GM23338 (cell line): ENCODE measurements at regions not wholly inside any gene's neighbourhood (a gene's known extent, or its start where the extent isn't known, plus 50 kb on each side); places are given as distances from the start of the nearest gene placed in this dataset.

Experiments
- ATAC-seq: fragments of 200-7000 bp; cut with Tn5 transposase; 3 replicates; pipeline ENCODE4 v1.9.1; 2020
- DNase-seq: peaks from one replicate; pipeline ENCODE4 v3.0.0-alpha.2; 2015; ENCODE audit warnings: low spot score
- H2AFZ ChIP-seq: fragments of 200-600 bp; sonication (generic); 2 replicates; pipeline ENCODE4 v1.8.0; 2016; ENCODE audit warnings: antibody characterized with exemption, mild to moderate bottlenecking, moderate library complexity
- H3F3A ChIP-seq: fragments of 200-600 bp; sonication (generic); replicated peaks from 2 replicates; pipeline ENCODE4 v1.8.0; 2017; ENCODE audit warnings: antibody characterized with exemption, mixed run types, low read depth
- H3K27ac ChIP-seq: fragments of 200-600 bp; sonication (generic); 2 replicates; pipeline ENCODE4 v1.6.1; 2016; ENCODE audit warnings: low read depth
- H3K27me3 ChIP-seq: fragments of 200-600 bp; sonication (generic); 2 replicates; pipeline ENCODE4 v1.8.0; 2016; ENCODE audit warnings: mild to moderate bottlenecking, mixed run types, moderate library complexity; ENCODE audit not compliant: insufficient read depth
- H3K36me3 ChIP-seq: fragments of 200-600 bp; sonication (generic); 2 replicates; pipeline ENCODE4 v1.8.0; 2016; ENCODE audit warnings: mild to moderate bottlenecking; ENCODE audit not compliant: insufficient read depth
- H3K4me1 ChIP-seq: fragments of 200-600 bp; sonication (generic); 2 replicates; pipeline ENCODE4 v1.8.0; 2016; ENCODE audit warnings: mild to moderate bottlenecking, moderate library complexity; ENCODE audit not compliant: insufficient read depth
- H3K4me2 ChIP-seq: fragments of 200-600 bp; sonication (generic); 2 replicates; pipeline ENCODE4 v1.7.1; 2017; ENCODE audit warnings: mixed run types
- H3K4me3 ChIP-seq: fragments of 200-600 bp; sonication (generic); 2 replicates; pipeline ENCODE4 v1.6.1; 2016; ENCODE audit warnings: mixed run types
- H3K79me2 ChIP-seq: fragments of 200-600 bp; sonication (generic); replicated peaks from 2 replicates; pipeline ENCODE4 v1.8.0; 2017; ENCODE audit warnings: mild to moderate bottlenecking; ENCODE audit not compliant: insufficient read depth
- H3K9me2 ChIP-seq: fragments of 200-600 bp; sonication (generic); 2 replicates; pipeline ENCODE4 v1.8.0; 2017; ENCODE audit not compliant: insufficient read depth
- H4K20me1 ChIP-seq: fragments of 200-600 bp; sonication (generic); replicated peaks from 2 replicates; pipeline ENCODE4 v1.8.0; 2017; ENCODE audit warnings: mild to moderate bottlenecking; ENCODE audit not compliant: insufficient read depth
- H3K27ac Mint-ChIP-seq: 2 replicates; pipeline ENCODE4 v1.8.0; 2020; ENCODE audit warnings: inconsistent platforms, mild to moderate bottlenecking, moderate library complexity, mixed read lengths
- H3K27me3 Mint-ChIP-seq: 3 replicates; pipeline ENCODE4 v1.8.0; 2022; ENCODE audit warnings: low read depth, mild to moderate bottlenecking, moderate library complexity, mixed read lengths, inconsistent platforms; ENCODE audit not compliant: insufficient read depth, poor library complexity
- H3K36me3 Mint-ChIP-seq: 3 replicates; pipeline ENCODE4 v1.8.0; 2021; ENCODE audit warnings: low read depth, mild to moderate bottlenecking, inconsistent platforms, moderate library complexity, mixed read lengths
- H3K4me1 Mint-ChIP-seq: 3 replicates; pipeline ENCODE4 v1.8.0; 2020; ENCODE audit warnings: mild to moderate bottlenecking, inconsistent platforms, mixed read lengths
- H3K4me3 Mint-ChIP-seq: 3 replicates; pipeline ENCODE4 v1.8.0; 2021; ENCODE audit warnings: moderate library complexity, mild to moderate bottlenecking, inconsistent platforms, mixed read lengths
- H3K9me3 Mint-ChIP-seq: 3 replicates; pipeline ENCODE4 v1.8.0; 2020; ENCODE audit warnings: moderate library complexity, mild to moderate bottlenecking, inconsistent platforms, mixed read lengths
- CREB1 ChIP-seq: fragments of 250-450 bp; sonication (Bioruptor Pico); IDR thresholded peaks from 2 replicates; pipeline ENCODE4 v1.5.0; 2020; ENCODE audit warnings: low read depth, mild to moderate bottlenecking, moderate library complexity
- CTCF ChIP-seq, 2 experiments: fragments of 200-600 bp in 1 of 2; sonication (generic) in 1 of 2; conservative IDR thresholded peaks; 2 replicates each; pipeline versions ENCODE4 v1.5.1 to v1.6.1; 2016 to 2017; ENCODE audit warnings: antibody characterized with exemption in 2 of 2, low read depth in 2 of 2, mild to moderate bottlenecking in 2 of 2, moderate library complexity in 1 of 2
- JUNB ChIP-seq: IDR thresholded peaks from one replicate; pipeline ENCODE4 v1.6.1; 2016; ENCODE audit warnings: antibody characterized with exemption; ENCODE audit not compliant: unreplicated experiment
- NANOG ChIP-seq: IDR thresholded peaks from 2 replicates; pipeline ENCODE4 v1.6.1; 2016; ENCODE audit warnings: antibody characterized with exemption, borderline replicate concordance
- POLR2AphosphoS5 ChIP-seq: IDR thresholded peaks from 2 replicates; pipeline ENCODE4 v1.6.1; 2016; ENCODE audit warnings: antibody characterized with exemption, low read depth
- STAT1 ChIP-seq: IDR thresholded peaks from one replicate; pipeline ENCODE4 v1.6.1; 2016; ENCODE audit warnings: antibody characterized with exemption; ENCODE audit not compliant: unreplicated experiment
- ZNF331 ChIP-seq: fragments of 250-450 bp; sonication (Bioruptor Pico); IDR thresholded peaks from 2 replicates; pipeline ENCODE4 v1.5.0; 2020; ENCODE audit warnings: low read depth, mild to moderate bottlenecking, moderate library complexity
- TF ChIP-seq, protein P1 (sequence below): IDR thresholded peaks from 2 replicates; pipeline ENCODE4 v1.6.1; 2016; ENCODE audit warnings: antibody characterized with exemption
- TF ChIP-seq, protein P2 (sequence below): fragments of 250-450 bp; sonication (Bioruptor Pico); IDR thresholded peaks from 2 replicates; pipeline ENCODE4 v1.5.0; 2020; ENCODE audit warnings: mild to moderate bottlenecking, moderate library complexity

DNA sequence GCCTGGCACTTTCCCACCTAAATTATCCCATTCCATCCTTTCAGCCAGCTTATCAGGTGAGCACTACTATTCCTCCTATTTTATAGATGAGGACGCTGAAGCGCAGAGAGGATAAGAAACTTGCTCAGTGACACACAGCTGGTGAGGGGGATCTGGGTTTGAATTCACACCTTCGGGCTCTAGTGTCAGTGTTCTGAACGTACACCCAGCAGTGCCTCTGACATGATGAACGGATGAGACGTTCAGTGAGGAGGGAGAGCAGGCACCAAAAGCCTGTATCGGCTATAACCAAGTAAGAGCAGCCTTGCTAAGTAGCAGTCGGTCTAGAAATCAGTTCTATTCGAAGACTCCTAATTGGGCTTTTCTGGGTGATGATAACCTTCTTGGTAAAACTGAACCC, 167.0 kb downstream of the ASB1 start:
- Mint-ChIP-seq H3K27ac (no peak overlapping the region), H3K4me1 (no peaks in the 10 kb centered on the region), H3K27me3 (peaks cover 5% of the 10 kb centered on the region), H3K4me3 (no peak overlapping the region), H3K9me3 (no peaks in the 10 kb centered on the region), H3K36me3 (no peaks in the 10 kb centered on the region; the same call in 2 of the 3 replicates)
- no peaks in the 10 kb centered on the region for H3K36me3 ChIP-seq
- no peaks in the 10 kb centered on the region for H4K20me1 ChIP-seq
- H3K27me3 ChIP-seq, result no peaks in the 10 kb centered on the region
- H2AFZ ChIP-seq, result no peak overlapping the region
- H3K4me3 ChIP-seq, result no peak overlapping the region
- no peaks in the 10 kb centered on the region for H3F3A ChIP-seq
- DNase-seq (no peak), ATAC-seq (no peak)
- H3K4me1 ChIP-seq, result no peaks in the 10 kb centered on the region
- H3K9me2 ChIP-seq, result no peaks in the 10 kb centered on the region
- no peak overlapping the region for H3K27ac ChIP-seq
- TF ChIP-seq, protein P1, sequence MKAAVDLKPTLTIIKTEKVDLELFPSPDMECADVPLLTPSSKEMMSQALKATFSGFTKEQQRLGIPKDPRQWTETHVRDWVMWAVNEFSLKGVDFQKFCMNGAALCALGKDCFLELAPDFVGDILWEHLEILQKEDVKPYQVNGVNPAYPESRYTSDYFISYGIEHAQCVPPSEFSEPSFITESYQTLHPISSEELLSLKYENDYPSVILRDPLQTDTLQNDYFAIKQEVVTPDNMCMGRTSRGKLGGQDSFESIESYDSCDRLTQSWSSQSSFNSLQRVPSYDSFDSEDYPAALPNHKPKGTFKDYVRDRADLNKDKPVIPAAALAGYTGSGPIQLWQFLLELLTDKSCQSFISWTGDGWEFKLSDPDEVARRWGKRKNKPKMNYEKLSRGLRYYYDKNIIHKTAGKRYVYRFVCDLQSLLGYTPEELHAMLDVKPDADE, result no peak
- no peaks in the 10 kb centered on the region for H3K79me2 ChIP-seq
- no peak overlapping the region for H3K4me2 ChIP-seq

DNA sequence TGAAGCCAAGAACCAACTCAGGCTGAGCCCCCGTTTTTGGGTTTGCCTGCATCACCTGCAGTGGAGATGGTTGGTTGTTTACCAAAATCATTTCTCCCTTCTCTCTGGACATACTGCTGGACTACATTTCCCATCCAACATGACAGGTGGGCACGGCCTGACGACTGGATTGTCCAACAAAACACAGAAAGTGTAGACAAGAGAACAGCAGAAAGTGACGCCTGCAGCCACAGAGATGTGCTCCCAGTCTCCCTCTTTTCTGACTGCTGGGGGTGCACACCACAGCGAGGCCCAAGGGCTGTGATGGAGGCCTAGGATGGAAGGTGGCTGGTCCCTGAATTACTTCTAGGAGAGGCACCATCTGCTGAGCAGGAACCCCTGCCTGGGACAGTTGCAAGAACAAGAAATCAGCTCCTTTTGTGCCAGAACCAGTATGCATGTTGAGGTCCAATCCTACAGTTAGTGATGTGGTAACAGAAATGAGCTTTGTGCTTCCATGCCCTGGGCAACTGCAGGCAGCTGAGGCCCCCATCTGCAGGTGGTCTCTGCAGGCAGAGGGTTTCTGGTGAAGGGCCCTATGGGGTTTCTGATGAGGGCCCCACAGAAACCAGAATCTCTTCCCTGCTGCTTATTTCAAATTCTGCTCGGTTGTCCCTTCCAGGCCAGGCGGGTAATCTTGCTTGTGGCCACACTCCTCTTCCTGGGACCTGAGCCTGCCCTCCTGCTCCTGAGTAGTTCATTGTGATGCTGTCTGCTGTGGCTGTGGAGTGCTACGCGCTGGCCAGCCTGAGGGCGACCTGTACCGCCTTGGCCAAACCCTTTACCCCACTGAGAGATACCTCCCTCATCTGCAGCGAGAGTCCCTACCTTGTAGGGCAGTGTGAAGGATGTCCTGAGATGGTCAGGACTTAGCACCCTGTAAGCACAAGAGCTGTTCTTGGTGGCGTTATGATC, 168.3 kb downstream of the ASB1 start:
- H3K27ac Mint-ChIP-seq, result no peak overlapping the region
- TF ChIP-seq STAT1 (no peak), CREB1 (no peak), POLR2AphosphoS5 (no peak), CTCF (conservative IDR thresholded peaks at IDR 0.05; ENCODE audit: low read depth in 2 of 2) (no peak), NANOG (no peak), JUNB (no peak), ZNF331 (CRISPR knock-in tag) (no peak)
- TF ChIP-seq, protein P2, sequence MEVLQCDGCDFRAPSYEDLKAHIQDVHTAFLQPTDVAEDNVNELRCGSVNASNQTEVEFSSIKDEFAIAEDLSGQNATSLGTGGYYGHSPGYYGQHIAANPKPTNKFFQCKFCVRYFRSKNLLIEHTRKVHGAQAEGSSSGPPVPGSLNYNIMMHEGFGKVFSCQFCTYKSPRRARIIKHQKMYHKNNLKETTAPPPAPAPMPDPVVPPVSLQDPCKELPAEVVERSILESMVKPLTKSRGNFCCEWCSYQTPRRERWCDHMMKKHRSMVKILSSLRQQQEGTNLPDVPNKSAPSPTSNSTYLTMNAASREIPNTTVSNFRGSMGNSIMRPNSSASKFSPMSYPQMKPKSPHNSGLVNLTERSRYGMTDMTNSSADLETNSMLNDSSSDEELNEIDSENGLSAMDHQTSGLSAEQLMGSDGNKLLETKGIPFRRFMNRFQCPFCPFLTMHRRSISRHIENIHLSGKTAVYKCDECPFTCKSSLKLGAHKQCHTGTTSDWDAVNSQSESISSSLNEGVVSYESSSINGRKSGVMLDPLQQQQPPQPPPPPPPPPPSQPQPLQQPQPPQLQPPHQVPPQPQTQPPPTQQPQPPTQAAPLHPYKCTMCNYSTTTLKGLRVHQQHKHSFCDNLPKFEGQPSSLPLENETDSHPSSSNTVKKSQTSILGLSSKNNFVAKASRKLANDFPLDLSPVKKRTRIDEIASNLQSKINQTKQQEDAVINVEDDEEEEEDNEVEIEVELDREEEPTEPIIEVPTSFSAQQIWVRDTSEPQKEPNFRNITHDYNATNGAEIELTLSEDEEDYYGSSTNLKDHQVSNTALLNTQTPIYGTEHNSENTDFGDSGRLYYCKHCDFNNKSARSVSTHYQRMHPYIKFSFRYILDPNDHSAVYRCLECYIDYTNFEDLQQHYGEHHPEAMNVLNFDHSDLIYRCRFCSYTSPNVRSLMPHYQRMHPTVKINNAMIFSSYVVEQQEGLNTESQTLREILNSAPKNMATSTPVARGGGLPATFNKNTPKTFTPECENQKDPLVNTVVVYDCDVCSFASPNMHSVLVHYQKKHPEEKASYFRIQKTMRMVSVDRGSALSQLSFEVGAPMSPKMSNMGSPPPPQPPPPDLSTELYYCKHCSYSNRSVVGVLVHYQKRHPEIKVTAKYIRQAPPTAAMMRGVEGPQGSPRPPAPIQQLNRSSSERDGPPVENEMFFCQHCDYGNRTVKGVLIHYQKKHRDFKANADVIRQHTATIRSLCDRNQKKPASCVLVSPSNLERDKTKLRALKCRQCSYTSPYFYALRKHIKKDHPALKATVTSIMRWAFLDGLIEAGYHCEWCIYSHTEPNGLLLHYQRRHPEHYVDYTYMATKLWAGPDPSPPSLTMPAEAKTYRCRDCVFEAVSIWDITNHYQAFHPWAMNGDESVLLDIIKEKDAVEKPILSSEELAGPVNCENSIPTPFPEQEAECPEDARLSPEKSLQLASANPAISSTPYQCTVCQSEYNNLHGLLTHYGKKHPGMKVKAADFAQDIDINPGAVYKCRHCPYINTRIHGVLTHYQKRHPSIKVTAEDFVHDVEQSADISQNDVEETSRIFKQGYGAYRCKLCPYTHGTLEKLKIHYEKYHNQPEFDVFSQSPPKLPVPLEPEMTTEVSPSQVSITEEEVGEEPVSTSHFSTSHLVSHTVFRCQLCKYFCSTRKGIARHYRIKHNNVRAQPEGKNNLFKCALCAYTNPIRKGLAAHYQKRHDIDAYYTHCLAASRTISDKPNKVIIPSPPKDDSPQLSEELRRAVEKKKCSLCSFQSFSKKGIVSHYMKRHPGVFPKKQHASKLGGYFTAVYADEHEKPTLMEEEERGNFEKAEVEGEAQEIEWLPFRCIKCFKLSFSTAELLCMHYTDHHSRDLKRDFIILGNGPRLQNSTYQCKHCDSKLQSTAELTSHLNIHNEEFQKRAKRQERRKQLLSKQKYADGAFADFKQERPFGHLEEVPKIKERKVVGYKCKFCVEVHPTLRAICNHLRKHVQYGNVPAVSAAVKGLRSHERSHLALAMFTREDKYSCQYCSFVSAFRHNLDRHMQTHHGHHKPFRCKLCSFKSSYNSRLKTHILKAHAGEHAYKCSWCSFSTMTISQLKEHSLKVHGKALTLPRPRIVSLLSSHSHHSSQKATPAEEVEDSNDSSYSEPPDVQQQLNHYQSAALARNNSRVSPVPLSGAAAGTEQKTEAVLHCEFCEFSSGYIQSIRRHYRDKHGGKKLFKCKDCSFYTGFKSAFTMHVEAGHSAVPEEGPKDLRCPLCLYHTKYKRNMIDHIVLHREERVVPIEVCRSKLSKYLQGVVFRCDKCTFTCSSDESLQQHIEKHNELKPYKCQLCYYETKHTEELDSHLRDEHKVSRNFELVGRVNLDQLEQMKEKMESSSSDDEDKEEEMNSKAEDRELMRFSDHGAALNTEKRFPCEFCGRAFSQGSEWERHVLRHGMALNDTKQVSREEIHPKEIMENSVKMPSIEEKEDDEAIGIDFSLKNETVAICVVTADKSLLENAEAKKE (CRISPR knock-in tag), result no peak
- TF ChIP-seq, protein P1, result no peak

More for the DNA sequence above, 168.3 kb downstream of the ASB1 start:
- Mint-ChIP-seq H3K9me3 (no peaks in the 10 kb centered on the region), H3K36me3 (no peaks in the 10 kb centered on the region; the same call in 2 of the 3 replicates), H3K4me3 (no peak overlapping the region), H3K27me3 (peaks cover 5% of the 10 kb centered on the region), H3K4me1 (no peaks in the 10 kb centered on the region; the same call in 2 of the 3 replicates)
- Histone ChIP-seq H3K79me2 (no peaks in the 10 kb centered on the region), H4K20me1 (no peaks in the 10 kb centered on the region), H2AFZ (no peak overlapping the region), H3K9me2 (no peaks in the 10 kb centered on the region), H3K4me3 (no peak overlapping the region), H3K4me1 (no peaks in the 10 kb centered on the region), H3K4me2 (no peak overlapping the region), H3K36me3 (no peaks in the 10 kb centered on the region), H3K27ac (no peak overlapping the region), H3K27me3 (no peaks in the 10 kb centered on the region), H3F3A (no peaks in the 10 kb centered on the region)
- no peak for ATAC-seq
- no peak for DNase-seq
